Stimulated activated CD4-positive, alpha-beta T cell treated with anti-CD3 and anti-CD28 coated beads, Interleukin-4, amount 100 ng/mL, for 48 hours (primary cell): ENCODE measurements at regions not wholly inside any gene's neighbourhood (a gene's known extent, or its start where the extent isn't known, plus 50 kb on each side); places are given as distances from the start of the nearest gene placed in this dataset.

Experiments used
- DNase-seq, 2 donors: peaks; one replicate each; pipeline ENCODE4 v3.0.0-alpha.2; 2020; ENCODE audit warnings: low read depth in 2 of 2

- no peak for DNase-seq
Measured at GRCh38 chr9:107628444-107628843, 138.9 kb upstream of the KLF4 start.

DNA sequence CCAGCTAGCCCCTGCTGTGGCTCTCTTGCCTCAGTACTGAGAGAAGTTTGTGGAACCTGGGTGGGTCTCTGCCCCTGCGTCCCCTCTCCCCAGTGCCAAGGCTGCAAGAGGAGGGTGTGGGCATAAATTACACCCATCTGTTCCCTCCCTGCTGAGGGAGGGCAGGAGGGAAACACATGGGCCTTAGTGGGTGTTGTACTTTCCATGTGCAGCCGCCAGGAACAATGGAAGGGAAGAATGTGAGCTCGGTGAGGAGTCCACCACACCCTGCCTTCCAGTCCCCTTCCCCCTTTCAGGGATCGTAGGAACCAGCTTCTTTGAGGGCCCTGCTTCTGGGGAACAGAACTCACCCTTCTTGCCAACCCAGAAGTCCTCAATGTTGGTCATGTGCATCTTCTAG, 138.2 kb upstream of the KLF4 start:
- DNase-seq: no peak

- no peak for DNase-seq
Measured at GRCh38 chr9:107626118-107626517, 136.5 kb upstream of the KLF4 start.

GRCh38 chr9:107625383-107625984, 135.9 kb upstream of the KLF4 start:
- DNase-seq: no peak

GRCh38 chr9:107624234-107624948, 134.8 kb upstream of the KLF4 start:
- DNase-seq: no peak

DNA sequence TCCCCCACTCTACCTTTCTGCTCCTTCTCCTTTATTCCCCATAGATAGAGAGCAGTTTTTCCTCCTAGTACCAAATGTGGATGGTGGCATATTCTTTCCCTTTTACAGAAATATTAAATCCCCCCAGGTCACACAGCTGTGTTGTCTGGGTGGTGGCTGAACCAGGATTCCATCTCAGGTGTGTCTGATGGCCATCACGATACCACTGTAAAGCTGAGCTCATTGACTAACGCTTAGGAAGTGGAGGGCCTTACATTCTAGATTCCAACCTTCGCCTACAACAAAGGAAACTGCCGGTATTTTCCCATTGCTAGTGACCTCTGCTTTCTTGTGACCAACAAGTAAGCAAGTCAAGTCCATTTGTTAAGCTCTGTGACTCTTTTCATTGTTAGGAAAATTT, 131.9 kb upstream of the KLF4 start:
- DNase-seq: no peak

DNA sequence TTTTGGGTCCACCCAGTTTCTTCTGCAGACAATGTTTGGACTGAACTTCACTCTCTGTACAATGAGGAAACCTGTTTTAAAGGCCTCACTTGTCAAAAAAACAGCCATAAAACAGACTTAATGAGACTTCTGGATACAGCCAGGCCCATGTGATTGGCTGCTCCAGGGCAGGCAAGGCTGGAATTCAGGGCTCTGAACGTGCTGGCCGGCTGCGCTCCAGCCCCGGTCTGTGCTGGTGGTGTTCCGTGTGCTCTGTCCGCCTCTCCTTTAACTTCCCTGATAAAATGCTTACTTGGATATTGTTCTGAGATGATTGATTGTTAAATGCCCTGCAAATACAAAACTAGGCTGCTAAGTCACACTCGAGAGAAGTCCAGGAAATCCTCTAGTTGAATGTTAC, 131.2 kb upstream of the KLF4 start:
- no peak for DNase-seq

- no peak for DNase-seq
Measured at GRCh38 chr9:107620236-107620635, 130.7 kb upstream of the KLF4 start.

- DNase-seq: no peak
Measured at GRCh38 chr9:107615321-107615720, 125.8 kb upstream of the KLF4 start.

DNA sequence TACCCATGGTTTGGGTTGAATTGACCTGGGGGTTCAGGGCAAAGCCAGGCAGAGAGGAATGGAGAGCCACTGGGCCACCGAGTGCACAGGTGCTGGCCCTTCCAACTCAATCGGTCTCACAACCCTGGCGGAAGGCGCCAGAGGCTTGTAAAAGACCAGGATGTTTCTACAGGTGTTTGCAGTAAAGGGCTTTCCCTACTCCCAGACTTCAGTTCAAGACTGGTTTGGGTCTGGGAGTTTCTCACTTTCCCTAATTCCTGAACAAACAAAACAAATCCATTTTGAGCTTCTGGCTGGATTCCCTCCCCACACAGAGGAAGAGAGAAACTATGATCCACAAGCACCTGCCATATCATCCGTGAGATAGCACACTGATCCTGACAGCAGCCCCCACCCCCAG, 125.2 kb upstream of the KLF4 start:
- no peak for DNase-seq

DNA sequence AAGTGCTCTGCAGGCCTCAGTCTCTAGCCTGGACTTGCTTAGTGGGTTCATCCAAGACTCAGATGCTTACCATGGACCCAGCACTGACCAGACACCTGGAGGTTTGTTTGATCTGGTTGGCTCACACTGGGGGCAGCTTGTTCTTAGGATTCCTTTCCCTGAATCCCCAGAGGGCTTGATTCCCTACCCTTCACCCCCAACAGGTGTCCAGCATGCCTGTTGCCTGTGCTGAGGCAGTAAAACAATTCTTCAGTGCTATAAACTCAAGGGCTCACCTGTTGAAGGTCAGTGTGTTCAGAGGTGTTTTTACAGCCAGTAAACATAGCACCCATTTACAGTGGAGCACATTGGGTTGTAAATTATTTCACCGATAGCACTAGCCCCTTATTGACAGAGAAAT, 123.8 kb upstream of the KLF4 start:
- no peak for DNase-seq

DNA sequence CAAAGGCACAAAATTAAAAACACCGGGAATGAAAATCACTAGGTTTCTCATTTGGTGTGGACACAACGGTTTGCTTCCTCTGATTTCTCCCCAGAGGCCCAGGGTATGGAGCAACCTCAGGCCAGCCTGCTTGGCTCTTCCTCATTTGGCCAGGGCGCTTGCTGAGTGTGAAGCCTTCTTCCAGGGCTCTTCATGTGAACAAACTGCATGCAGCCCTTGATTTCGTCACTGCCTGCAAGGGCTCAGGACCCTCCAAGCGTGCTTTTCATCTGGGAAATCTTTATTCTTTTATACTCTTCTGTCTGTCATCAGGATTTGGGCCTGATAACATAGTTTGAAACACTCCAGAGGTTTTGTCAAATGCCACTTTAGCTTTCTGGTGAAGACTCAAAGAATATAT, 122.6 kb upstream of the KLF4 start:
- DNase-seq: no peak

DNA sequence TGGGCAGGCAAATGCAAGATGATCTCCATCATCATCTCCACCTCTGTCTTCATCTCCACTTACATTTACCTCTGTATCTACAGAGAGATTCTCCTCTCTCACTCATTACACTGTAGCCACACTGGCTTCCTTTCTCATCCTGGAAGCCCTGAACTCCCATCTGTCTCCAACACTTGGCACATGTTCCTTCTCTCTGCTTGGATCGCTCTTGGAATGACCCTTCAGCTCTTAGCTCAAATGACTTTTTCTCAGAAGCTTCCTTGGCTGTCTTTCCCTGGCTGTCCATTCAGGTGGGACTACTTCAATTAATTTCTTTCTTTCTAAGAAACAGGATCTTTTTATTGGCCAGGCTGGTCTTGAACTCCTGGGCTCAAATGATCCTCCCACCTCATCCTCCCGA, 120.0 kb upstream of the KLF4 start:
- DNase-seq: no peak

- DNase-seq: no peak
Measured at GRCh38 chr9:107606149-107606790, 116.7 kb upstream of the KLF4 start.

DNA sequence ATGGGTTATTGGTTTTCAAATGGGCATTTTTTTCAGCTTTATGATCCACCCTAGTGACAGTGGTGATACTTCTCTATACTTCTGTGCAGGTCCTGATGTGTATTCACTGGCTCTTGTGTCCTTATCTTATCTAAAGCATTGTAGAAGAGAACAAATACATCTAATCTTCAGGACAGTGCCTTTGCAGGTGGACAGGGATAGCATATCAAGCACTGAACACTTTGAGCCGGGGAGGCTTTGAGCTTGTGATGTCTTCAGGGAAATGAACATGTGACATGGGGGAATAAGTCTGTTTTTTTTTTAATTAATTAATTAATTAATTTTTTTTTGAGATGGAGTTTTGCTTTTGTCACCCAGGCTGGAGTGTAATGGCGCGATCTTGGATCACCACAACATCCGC, 115.5 kb upstream of the KLF4 start:
- no peak for DNase-seq

- no peak for DNase-seq
Measured at GRCh38 chr9:107603281-107603680, 113.7 kb upstream of the KLF4 start.

DNA sequence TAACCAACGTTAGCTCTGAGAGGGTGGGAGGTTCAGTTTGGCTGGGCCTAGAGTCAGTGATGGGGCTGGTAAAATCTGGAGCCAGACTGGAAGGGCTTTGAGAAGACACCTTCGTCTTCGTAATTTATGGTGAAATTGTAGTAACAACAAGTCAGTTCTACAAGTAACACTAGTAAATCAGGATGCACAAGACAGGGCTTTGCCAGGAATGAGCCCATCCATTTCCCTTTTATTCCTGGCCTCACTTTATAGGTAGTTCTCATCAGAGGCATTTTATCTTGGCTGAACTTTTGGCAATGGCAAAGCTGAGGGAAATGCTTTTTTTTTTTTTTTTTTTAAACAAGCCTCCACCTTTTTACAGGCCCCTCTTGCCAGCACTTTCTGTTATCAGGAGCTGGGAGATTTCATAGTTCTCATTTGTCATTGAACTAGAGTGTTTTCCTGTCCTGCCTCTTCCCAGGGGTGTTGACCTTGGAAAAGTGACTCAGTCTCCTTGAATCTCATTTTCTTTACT, 110.5 kb upstream of the KLF4 start:
- DNase-seq: no peak

DNA sequence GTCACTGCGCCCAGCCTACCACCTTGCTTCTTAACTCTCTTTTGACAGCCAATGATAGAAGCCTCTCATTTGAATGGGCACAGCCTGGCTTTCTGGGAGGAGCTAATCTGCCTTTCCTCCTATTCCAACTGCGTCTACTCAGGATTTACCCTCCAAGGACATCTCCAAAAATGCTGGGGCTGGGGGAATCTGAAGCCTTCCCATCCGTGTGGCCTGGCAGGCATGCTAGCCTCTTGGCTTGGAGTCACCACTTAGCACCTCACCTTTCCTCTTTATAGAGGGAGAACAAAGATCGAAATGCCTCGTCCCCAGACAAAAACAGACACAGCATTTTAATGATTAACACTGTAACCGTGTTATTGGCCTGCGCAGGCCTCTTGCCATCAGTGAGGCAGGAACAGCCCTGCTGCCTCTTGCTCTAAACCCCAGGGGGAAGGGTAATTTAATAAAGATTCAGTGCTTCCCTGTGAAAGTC, 108.2 kb upstream of the KLF4 start:
- no peak for DNase-seq

GRCh38 chr9:107594908-107595530, 105.5 kb upstream of the KLF4 start:
- DNase-seq: no peak

DNA sequence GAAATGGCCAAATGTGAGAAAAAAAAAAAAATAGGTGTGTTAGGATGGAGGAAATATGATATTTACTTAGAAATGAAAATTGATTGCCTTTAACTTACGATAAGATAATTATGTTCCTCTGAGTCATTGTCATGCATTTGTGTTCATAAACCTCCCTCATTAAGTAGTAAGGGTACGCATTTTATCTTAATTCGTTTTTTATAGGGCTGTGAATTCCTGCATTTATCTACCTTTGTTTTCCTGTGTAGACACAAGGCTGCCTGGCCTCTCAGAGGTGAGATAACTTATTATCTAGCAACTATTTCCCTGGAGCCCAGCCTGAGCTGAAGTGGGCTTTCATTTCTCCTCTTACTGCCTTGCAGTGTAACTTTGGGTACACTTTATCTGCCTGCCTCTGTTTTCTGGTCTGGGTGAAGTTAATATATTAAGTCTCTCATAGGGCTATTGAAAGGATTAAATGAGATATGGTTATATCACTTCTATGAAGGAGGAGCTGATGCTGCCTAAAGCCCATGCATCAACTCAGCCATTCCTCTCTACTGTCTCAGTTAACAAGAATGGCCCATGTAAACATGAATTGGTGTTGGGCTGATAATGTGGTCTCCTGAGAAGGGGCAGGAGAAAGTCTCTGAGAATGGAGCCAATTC, 103.8 kb upstream of the KLF4 start:
- no peak for DNase-seq

- DNase-seq: no peak
Measured at GRCh38 chr9:107592424-107592823, 102.9 kb upstream of the KLF4 start.

DNA sequence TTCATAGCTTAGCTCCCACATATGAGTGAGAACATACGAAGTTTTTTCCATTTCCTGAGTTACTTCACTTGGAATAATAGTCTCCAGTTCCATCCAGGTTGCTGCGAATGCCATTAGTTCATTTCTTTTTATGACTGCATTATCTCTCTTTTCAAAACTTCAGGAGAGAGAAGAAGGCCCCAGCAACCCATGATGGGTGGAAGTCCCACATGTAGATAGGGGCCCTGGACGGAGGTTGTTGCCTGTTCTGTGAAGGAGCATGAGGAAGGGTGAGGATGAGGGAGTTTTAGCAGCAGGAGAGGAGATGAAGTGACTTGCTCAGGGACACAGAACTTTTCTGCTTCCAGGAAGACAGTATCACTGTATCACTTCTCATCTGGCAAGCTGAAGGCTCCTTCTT, 102.2 kb upstream of the KLF4 start:
- DNase-seq: no peak
